GM12878 (cell line): ENCODE measurements at regions not wholly inside any gene's neighbourhood (a gene's known extent, or its start where the extent isn't known, plus 50 kb on each side); places are given as distances from the start of the nearest gene placed in this dataset.

ENCODE experiments used
- ATAC-seq: fragments of 200-7000 bp; cut with Tn5 transposase; 3 replicates; pipeline ENCODE4 v1.9.1; 2020; ENCODE audit warnings: mild to moderate bottlenecking, moderate library complexity
- BruUV-seq: library from RNA; stranded (reverse); fragments of 400-500 nt; replicated peaks from 2 replicates; lab custom pipeline; 2021; lab: Mats Ljungman, UMichigan
- CTCF ChIA-PET: fragments of 300-600 bp; sonication (Branson Sonifier 250); formaldehyde crosslinking; extraction: SDS; loops from one replicate; lab custom pipeline; 2021; ENCODE audit warnings: inconsistent platforms; lab: Yijun Ruan, JAX
- POLR2A ChIA-PET: fragments of 350-600 bp; formaldehyde crosslinking; extraction: SDS; loops from one replicate; lab custom pipeline; 2021; ENCODE audit warnings: inconsistent platforms; lab: Charles Lee
- RAD21 ChIA-PET: fragments of 300-600 bp; sonication (Branson Sonifier 250); formaldehyde crosslinking; loops from one replicate; lab custom pipeline; 2023; ENCODE audit warnings: antibody characterized with exemption; ENCODE audit not compliant: unreplicated experiment; lab: Charles Lee
- SMC1A ChIA-PET: fragments of 300-600 bp; sonication (Branson Sonifier 250); formaldehyde crosslinking; loops from one replicate; lab custom pipeline; 2023; ENCODE audit not compliant: unreplicated experiment, uncharacterized antibody; lab: Charles Lee
- DNase-seq: peaks from one replicate; pipeline ENCODE4 v3.0.0-alpha.2; 2011; ENCODE audit warnings: low read depth, low spot score
- FAIRE-seq: peaks from 3 replicates; lab custom pipeline; 2011; peaks lifted over from hg19 to GRCh38; lab: Jason Lieb, UNC
- H2AFZ ChIP-seq: 2 replicates; pipeline ENCODE4 v1.6.0; 2011; ENCODE audit warnings: low read depth, low read length, control low read depth; ENCODE audit not compliant: control insufficient read depth
- H3K27ac ChIP-seq: 2 replicates; pipeline ENCODE4 v1.5.1; 2011; ENCODE audit warnings: control low read depth; ENCODE audit not compliant: control insufficient read depth, insufficient read depth
- H3K27me3 ChIP-seq, 2 experiments: replicated peaks in 1 of 2; 2 replicates each; pipeline versions ENCODE4 v1.6.0 to v1.6.1; 2011; ENCODE audit warnings: low read length in 1 of 2; ENCODE audit not compliant: control insufficient read depth in 2 of 2, insufficient read depth in 2 of 2
- H3K36me3 ChIP-seq, 2 experiments: 2 replicates each; pipeline ENCODE4 v1.5.1; 2011; ENCODE audit warnings: low read length in 1 of 2; ENCODE audit not compliant: control insufficient read depth in 2 of 2, insufficient read depth in 2 of 2
- H3K4me1 ChIP-seq: 2 replicates; pipeline ENCODE4 v1.6.1; 2011; ENCODE audit warnings: mild to moderate bottlenecking, low read length, moderate library complexity, mixed read lengths; ENCODE audit not compliant: control insufficient read depth, insufficient read depth
- H3K4me2 ChIP-seq: 2 replicates; pipeline ENCODE4 v1.6.0; 2011; ENCODE audit warnings: control low read depth; ENCODE audit not compliant: control insufficient read depth, insufficient read depth
- H3K4me3 ChIP-seq: fragments of 200-600 bp; sonication (generic); 2 replicates; pipeline ENCODE4 v1.5.1; 2016
- H3K79me2 ChIP-seq: 2 replicates; pipeline ENCODE4 v1.6.0; 2011; ENCODE audit warnings: low read length; ENCODE audit not compliant: control insufficient read depth, insufficient read depth
- H3K9ac ChIP-seq: 2 replicates; pipeline ENCODE4 v1.8.0; 2011; ENCODE audit warnings: low read length, control low read depth, mixed read lengths; ENCODE audit not compliant: control insufficient read depth, insufficient read depth
- H3K9me3 ChIP-seq: replicated peaks from 3 replicates; pipeline ENCODE4 v1.5.1; 2011; ENCODE audit warnings: mild to moderate bottlenecking, low read length; ENCODE audit not compliant: control insufficient read depth, insufficient read depth
- H4K20me1 ChIP-seq: 2 replicates; pipeline ENCODE4 v1.6.0; 2011; ENCODE audit not compliant: control insufficient read depth, insufficient read depth
- BHLHE40 ChIP-seq, 2 experiments: fragments of 450-650 bp in 1 of 2; IDR thresholded peaks; 2 replicates each; pipeline ENCODE4 v1.6.1; 2011 to 2017; ENCODE audit warnings: low read depth in 2 of 2, borderline replicate concordance in 1 of 2, improper control_type of control experiment in 1 of 2, low read length in 1 of 2, mild to moderate bottlenecking in 1 of 2
- HSF1 ChIP-seq: fragments of 150-350 bp; IDR thresholded peaks from 2 replicates; pipeline ENCODE4 v1.6.1; 2014; ENCODE audit warnings: mild to moderate bottlenecking, low read depth, low read length
- IRF4 ChIP-seq: IDR thresholded peaks from 2 replicates; pipeline ENCODE4 v1.6.1; 2011; ENCODE audit warnings: low read depth, low read length
- PAX5 ChIP-seq: IDR thresholded peaks from 2 replicates; pipeline ENCODE4 v1.6.1; 2011; ENCODE audit warnings: low read depth, low read length, borderline replicate concordance
- RAD21 ChIP-seq: IDR thresholded peaks from 2 replicates; pipeline ENCODE4 v1.6.1; 2011; ENCODE audit warnings: mild to moderate bottlenecking, low read depth, low read length, moderate library complexity; ENCODE audit not compliant: insufficient read depth
- WGBS: methylation state at CpG from one replicate; pipeline ENCODE4 v1.1.6; 2016; ENCODE audit warnings: low lambda C conversion rate; ENCODE audit not compliant: insufficient replicate concordance, insufficient coverage; ENCODE audit errors: missing lambda C conversion rate; 5-methylcytosine and 5-hydroxymethylcytosine counted together
- in situ Hi-C: fragments of 300-500 bp; cut with MboI; formaldehyde crosslinking; loops from 9 replicates; pipeline ENCODE4 v1.14.3; 2018; ENCODE audit warnings: mixed read lengths
- intact Hi-C: fragments of 100-400 bp; cut with micrococcal nuclease; formaldehyde crosslinking; loops from one replicate; pipeline ENCODE4 v1.14.2; 2022; ENCODE audit not compliant: unreplicated experiment

GRCh38 chr10:113232928-113233511 is 283.0 kb downstream of the TCF7L2 start:
- H4K20me1 ChIP-seq = no peaks in the 10 kb centered on the region
- no peaks in the 10 kb centered on the region for H3K4me1 ChIP-seq
- intact Hi-C loops = no loop called here
- no peak overlapping the region for H3K27ac ChIP-seq
- ATAC-seq (peak; percentile 65), FAIRE-seq (peak; percentile 83), DNase-seq (no peak)
- H3K4me3 ChIP-seq = no peak overlapping the region
- no peak overlapping the region for H3K9ac ChIP-seq
- ChIA-PET SMC1A (interaction anchor here (1.0 kb wide), 1 partner anchor 17 kb away, joined by 4 read pairs; no protein-coding TSS in a partner anchor), RAD21 (interaction anchor here (0.8 kb wide), 1 partner anchor 514 kb away, joined by 4 read pairs; no protein-coding TSS in a partner anchor), POLR2A (no interaction called here), CTCF (interaction anchor here (1.4 kb wide), 1 partner anchor 152 kb away, joined by 3 read pairs; no protein-coding TSS in a partner anchor)
- H3K79me2 ChIP-seq = no peaks in the 10 kb centered on the region
- H3K9me3 ChIP-seq = no peaks in the 10 kb centered on the region
- no peak overlapping the region for H2AFZ ChIP-seq
- in situ Hi-C loops = no loop called here
- no peaks in the 10 kb centered on the region for H3K27me3 ChIP-seq
- TF ChIP-seq HSF1 = no peak
- no peak for TF ChIP-seq PAX5
- TF ChIP-seq BHLHE40 (IDR thresholded peaks at IDR 0.05; ENCODE audit: borderline replicate concordance in 1 of 2, low read depth in 2 of 2, low read length in 1 of 2) = no peak
- 0 out of 2 replicates have a peak, but pooled peaks have one; percentile 20 for TF ChIP-seq IRF4
- 0 out of 2 replicates have a peak, but pooled peaks have one; percentile 3 for TF ChIP-seq RAD21
- no TSS peak for BruUV-seq
- WGBS = 40% methylated on average over 5 of the region's 5 CpGs
- H3K4me2 ChIP-seq = no peak overlapping the region
- no peaks in the 10 kb centered on the region for H3K36me3 ChIP-seq
